SU-DHL-6 (cell line): ENCODE measurements at regions not wholly inside any gene's neighbourhood (a gene's known extent, or its start where the extent isn't known, plus 50 kb on each side); places are given as distances from the start of the nearest gene placed in this dataset.

Source experiments
- H2AFZ ChIP-seq: fragments of 200-600 bp; sonication (generic); 2 replicates; pipeline ENCODE4 v1.6.1; 2014; ENCODE audit warnings: low read depth, mild to moderate bottlenecking, moderate library complexity, mixed read lengths, antibody characterized with exemption, low read length; ENCODE audit not compliant: severe bottlenecking
- H3F3A ChIP-seq: fragments of 200-600 bp; shearing (Covaris generic); 2 replicates; pipeline ENCODE4 v1.6.0; 2016; ENCODE audit warnings: antibody characterized with exemption, mild to moderate bottlenecking; ENCODE audit not compliant: insufficient read depth
- H3K27ac ChIP-seq: fragments of 200-600 bp; sonication (generic); 2 replicates; pipeline ENCODE4 v1.5.1; 2016; ENCODE audit warnings: low read depth, mild to moderate bottlenecking, low read length, moderate library complexity, mixed read lengths
- H3K27me3 ChIP-seq: fragments of 200-600 bp; sonication (generic), shearing (Covaris generic); 2 replicates; pipeline ENCODE4 v1.6.0; 2014; ENCODE audit warnings: mild to moderate bottlenecking, low read length
- H3K36me3 ChIP-seq: fragments of 200-600 bp; sonication (generic); 2 replicates; pipeline ENCODE4 v1.6.1; 2014; ENCODE audit warnings: mild to moderate bottlenecking, low read length, mixed read lengths
- H3K4me2 ChIP-seq: fragments of 300-600, 200-600 bp; shearing (Covaris generic), sonication (generic); 2 replicates; pipeline ENCODE4 v1.6.0; 2014; ENCODE audit warnings: low read length, low read depth, mild to moderate bottlenecking; ENCODE audit not compliant: poor library complexity, severe bottlenecking
- H3K4me3 ChIP-seq: fragments of 200-600 bp; sonication (generic); 2 replicates; pipeline ENCODE4 v1.5.1; 2014; ENCODE audit warnings: antibody characterized with exemption, low read length, mild to moderate bottlenecking, mixed read lengths; ENCODE audit not compliant: insufficient read depth, poor library complexity, severe bottlenecking
- H3K79me2 ChIP-seq: fragments of 200-600 bp; sonication (generic); 2 replicates; pipeline ENCODE4 v1.6.1; 2014; ENCODE audit warnings: mild to moderate bottlenecking, low read length, moderate library complexity; ENCODE audit not compliant: insufficient read depth
- H3K9ac ChIP-seq: fragments of 200-600 bp; sonication (generic); 2 replicates; pipeline ENCODE4 v1.7.0; 2014; ENCODE audit warnings: mild to moderate bottlenecking, low read length
- H3K9me2 ChIP-seq: fragments of 200-600 bp; sonication (generic); replicated peaks from 2 replicates; pipeline ENCODE4 v1.6.1; 2014; ENCODE audit warnings: low read length; ENCODE audit not compliant: insufficient read depth
- H3K9me3 ChIP-seq: fragments of 200-600 bp; sonication (generic); 2 replicates; pipeline ENCODE4 v1.6.1; 2014; ENCODE audit warnings: low read length, mixed read lengths; ENCODE audit not compliant: insufficient read depth
- H4K20me1 ChIP-seq: fragments of 200-600 bp; sonication (generic); 2 replicates; pipeline ENCODE4 v1.6.1; 2014; ENCODE audit warnings: low read depth, mild to moderate bottlenecking, antibody characterized with exemption, low read length, moderate library complexity, mixed read lengths
- EZH2phosphoT487 ChIP-seq: fragments of 200-600 bp; sonication (generic), shearing (Covaris generic); conservative IDR thresholded peaks from 2 replicates; pipeline ENCODE4 v1.6.1; 2018; ENCODE audit warnings: mild to moderate bottlenecking, antibody characterized with exemption, low read length, moderate library complexity, mixed read lengths
- TF ChIP-seq, protein P1 (sequence below): fragments of 200-600 bp; sonication (generic); IDR thresholded peaks from one replicate; pipeline ENCODE4 v1.5.1; 2017; ENCODE audit warnings: antibody characterized with exemption, mild to moderate bottlenecking, low read length, moderate library complexity; ENCODE audit not compliant: insufficient read depth, poor library complexity, severe bottlenecking

DNA sequence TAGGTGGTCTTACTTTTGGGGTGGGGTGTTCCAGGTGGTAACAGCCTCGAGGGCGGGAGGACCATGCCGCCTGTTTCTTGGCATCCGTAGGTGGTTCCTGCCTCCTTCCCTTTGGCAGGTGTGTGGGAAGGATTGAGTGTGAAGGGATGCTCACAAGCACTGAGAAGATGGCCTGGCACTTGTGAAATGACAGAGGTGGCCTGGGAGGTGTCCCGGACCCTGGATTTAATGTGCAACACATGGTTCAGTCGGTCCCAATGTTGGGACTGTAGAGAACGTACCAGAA is 165.8 kb upstream of the FOXF1 start:
- Histone ChIP-seq H3F3A (no peaks in the 10 kb centered on the region), H3K4me2 (no peak overlapping the region), H3K27me3 (no peaks in the 10 kb centered on the region), H4K20me1 (no peaks in the 10 kb centered on the region), H3K9ac (no peak overlapping the region), H3K4me3 (no peak overlapping the region), H3K27ac (no peak overlapping the region), H3K36me3 (no peaks in the 10 kb centered on the region), H2AFZ (no peak overlapping the region), H3K9me2 (no peaks in the 10 kb centered on the region), H3K9me3 (no peaks in the 10 kb centered on the region), H3K79me2 (no peaks in the 10 kb centered on the region)
- TF ChIP-seq, protein P1, sequence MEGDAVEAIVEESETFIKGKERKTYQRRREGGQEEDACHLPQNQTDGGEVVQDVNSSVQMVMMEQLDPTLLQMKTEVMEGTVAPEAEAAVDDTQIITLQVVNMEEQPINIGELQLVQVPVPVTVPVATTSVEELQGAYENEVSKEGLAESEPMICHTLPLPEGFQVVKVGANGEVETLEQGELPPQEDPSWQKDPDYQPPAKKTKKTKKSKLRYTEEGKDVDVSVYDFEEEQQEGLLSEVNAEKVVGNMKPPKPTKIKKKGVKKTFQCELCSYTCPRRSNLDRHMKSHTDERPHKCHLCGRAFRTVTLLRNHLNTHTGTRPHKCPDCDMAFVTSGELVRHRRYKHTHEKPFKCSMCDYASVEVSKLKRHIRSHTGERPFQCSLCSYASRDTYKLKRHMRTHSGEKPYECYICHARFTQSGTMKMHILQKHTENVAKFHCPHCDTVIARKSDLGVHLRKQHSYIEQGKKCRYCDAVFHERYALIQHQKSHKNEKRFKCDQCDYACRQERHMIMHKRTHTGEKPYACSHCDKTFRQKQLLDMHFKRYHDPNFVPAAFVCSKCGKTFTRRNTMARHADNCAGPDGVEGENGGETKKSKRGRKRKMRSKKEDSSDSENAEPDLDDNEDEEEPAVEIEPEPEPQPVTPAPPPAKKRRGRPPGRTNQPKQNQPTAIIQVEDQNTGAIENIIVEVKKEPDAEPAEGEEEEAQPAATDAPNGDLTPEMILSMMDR = no peak
- TF ChIP-seq EZH2phosphoT487 = no peak

DNA sequence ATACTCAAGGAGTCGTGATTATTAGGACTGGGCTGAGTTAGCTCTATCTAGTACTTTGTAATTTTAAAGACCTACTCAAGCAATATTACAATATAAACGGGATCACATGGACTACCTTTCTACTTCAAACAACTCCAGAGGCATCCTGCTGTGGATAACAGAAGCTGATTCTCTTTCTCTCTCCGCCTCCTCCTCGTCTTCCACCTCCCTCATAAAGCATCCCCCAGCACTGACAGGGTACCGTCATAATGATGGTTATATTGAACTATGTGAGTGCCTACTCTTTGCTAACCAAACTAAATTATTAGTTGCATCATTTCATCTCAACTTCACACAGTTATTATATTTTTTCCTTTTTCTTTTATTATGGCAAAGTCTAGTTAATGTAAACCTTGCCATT is 165.4 kb upstream of the FOXF1 start:
- H3K27me3 ChIP-seq = no peaks in the 10 kb centered on the region
- no peaks in the 10 kb centered on the region for H3K9me2 ChIP-seq
- no peaks in the 10 kb centered on the region for H3K36me3 ChIP-seq
- H3F3A ChIP-seq = no peaks in the 10 kb centered on the region
- TF ChIP-seq, protein P1 = no peak
- no peak for TF ChIP-seq EZH2phosphoT487
- no peaks in the 10 kb centered on the region for H4K20me1 ChIP-seq
- no peak overlapping the region for H3K4me3 ChIP-seq
- H3K27ac ChIP-seq = no peak overlapping the region
- no peak overlapping the region for H3K9ac ChIP-seq
- no peak overlapping the region for H3K4me2 ChIP-seq
- H3K79me2 ChIP-seq = no peaks in the 10 kb centered on the region
- no peaks in the 10 kb centered on the region for H3K9me3 ChIP-seq
- H2AFZ ChIP-seq = no peak overlapping the region

DNA sequence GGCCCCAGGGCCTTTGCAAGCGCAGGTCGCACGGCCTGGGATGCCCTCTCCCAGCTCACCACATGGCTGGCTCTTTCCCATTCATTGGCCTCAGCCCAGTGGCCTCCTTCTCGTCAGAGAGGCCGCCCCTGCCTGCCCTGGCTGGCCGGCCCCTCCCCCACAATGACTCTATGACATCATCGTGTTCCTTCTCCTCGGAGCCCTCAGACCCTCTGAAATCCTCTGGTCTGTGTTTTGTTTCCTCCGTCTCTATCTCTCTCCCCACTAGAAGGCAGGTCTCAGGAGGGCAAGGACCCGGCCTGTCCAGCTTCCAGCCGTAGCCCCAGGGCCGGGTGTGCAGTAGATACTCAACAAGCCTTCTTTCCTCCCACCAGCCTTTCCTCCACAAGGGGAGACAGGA is 164.8 kb upstream of the FOXF1 start:
- no peaks in the 10 kb centered on the region for H3K27me3 ChIP-seq

More for the DNA sequence above, 164.8 kb upstream of the FOXF1 start:
- TF ChIP-seq, protein P1 = no peak
- H3K9me3 ChIP-seq = no peaks in the 10 kb centered on the region
- H3F3A ChIP-seq = no peaks in the 10 kb centered on the region
- no peaks in the 10 kb centered on the region for H3K9me2 ChIP-seq
- no peaks in the 10 kb centered on the region for H3K79me2 ChIP-seq
- H3K4me3 ChIP-seq = no peak overlapping the region
- H2AFZ ChIP-seq = no peak overlapping the region
- no peaks in the 10 kb centered on the region for H4K20me1 ChIP-seq
- no peak overlapping the region for H3K9ac ChIP-seq
- no peak overlapping the region for H3K4me2 ChIP-seq
- H3K27ac ChIP-seq = no peak overlapping the region
- H3K36me3 ChIP-seq = no peaks in the 10 kb centered on the region
